Globus pallidus (tissue), 1 donor: ENCODE measurements at regions not wholly inside any gene's neighbourhood (a gene's known extent, or its start where the extent isn't known, plus 50 kb on each side); places are given as distances from the start of the nearest gene placed in this dataset.

Source experiments
- DNase-seq: peaks from one replicate; pipeline ENCODE4 v3.0.0-alpha.2; 2015; ENCODE audit warnings: low spot score

GRCh38 chr4:163875327-163875726, 380.8 kb downstream of the TMA16 start:
- DNase-seq = no peak

- DNase-seq = no peak
Observed at GRCh38 chr4:163878336-163879121, 384.0 kb downstream of the TMA16 start.

GRCh38 chr4:163892417-163892816, 397.9 kb downstream of the TMA16 start:
- DNase-seq = no peak

DNA sequence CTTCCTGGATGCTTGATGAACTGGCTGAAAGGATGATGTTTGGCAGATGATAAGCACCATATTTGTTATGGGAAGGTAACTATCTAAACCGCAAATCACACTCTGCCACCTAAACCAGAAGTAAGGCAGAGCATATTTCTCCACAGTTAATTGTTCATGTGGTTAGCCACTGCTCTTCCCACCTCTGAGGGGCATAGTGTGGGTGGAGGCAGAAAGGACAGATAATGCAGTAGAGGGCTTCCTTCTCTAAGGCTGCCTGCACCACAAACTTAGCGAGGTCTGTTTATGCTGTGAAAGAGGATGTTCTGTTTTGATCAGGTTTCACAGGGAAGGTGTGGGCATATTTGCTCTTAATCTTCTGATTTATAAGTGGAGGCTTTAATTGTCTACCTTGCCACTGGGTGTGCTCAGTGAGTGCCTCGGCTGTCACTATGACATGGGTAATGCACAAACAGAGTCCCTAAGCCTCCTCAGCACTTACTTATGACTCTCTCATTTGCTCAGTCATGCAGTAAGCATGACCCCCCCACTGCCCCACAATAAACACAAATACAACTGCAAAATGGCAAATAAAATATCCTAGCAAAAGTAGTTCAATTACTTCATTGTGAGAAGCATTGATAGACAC, 401.0 kb downstream of the TMA16 start:
- no peak for DNase-seq

DNA sequence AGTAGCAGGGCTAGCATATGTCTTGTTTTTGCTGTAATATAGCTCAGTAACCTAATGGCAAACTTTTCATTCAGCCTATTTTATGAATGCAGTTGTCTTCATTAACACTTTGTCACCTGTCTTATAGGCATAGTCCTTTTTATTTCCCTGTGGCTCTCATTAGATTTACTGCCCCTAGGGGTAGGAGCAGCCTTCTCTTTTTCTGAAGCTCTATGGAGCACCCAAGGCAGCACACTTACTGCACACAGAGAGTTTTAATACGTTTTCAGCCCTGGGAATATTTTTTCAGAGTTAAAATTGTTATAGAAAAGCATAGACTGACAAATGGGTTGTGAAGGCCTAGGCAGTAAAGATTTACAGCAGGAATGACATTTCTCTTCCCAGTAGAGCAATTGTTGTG, 406.8 kb downstream of the TMA16 start:
- no peak for DNase-seq

GRCh38 chr4:163902417-163902816, 407.9 kb downstream of the TMA16 start:
- DNase-seq = no peak

DNA sequence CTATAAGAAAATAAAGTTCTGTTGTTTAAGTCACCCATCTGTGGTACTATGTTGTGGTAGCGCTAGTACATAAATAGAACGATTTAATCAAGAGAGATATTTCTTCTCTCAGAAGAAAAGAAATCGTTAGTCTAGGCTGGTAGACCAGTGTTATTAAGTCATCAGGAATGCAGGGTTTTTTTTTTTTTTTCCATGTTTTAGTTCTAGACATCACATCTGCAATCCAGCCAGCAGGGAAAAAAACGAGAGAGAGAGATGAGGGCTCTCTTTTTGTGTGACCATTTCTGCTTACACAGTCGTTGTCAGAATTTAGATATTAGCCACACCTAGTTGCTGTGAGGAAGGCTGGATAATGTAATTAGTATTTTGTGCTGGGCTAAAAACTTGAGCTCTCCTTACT, 417.4 kb downstream of the TMA16 start:
- no peak for DNase-seq

- peak; percentile 61 for DNase-seq
Observed at GRCh38 chr4:163913571-163913970, 419.1 kb downstream of the TMA16 start.

DNA sequence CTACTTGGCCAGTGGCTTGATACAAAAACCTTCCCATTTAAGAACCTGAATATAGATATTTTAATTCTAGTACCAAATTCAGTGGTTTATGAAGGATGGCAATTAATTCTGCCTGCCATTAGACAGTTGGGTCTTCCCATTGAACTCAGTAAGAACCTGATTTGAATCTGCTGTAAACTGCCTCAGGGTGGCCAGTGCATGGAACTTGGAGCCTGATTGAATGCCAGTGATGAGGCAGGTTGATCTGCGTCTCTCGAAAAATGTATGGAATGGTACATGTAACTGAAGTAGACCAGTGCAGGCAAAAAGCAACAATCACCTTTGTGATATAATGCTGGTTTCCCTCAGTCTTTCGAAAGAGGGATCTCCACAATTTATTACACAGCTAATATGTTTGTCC, 421.4 kb downstream of the TMA16 start:
- DNase-seq = no peak

DNA sequence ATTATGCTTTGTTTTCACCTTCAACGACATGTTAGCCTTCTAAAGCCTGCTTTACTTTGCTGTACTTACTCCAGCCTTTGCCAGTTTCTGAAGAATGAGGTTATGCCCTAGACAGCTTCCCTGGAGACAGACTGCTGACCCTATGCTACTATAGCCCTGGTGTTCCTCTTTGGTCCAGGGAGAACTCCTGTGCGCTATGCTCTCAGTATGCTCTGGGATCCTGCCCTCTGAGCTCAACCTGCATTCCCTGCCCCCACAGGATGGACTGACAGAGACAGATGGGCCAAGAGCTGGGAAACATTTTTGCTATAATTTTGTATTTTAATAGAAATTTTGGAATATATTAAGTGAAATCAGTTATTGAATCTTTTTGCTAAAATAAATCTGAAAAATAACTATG, 425.9 kb downstream of the TMA16 start:
- no peak for DNase-seq

- no peak for DNase-seq
Observed at GRCh38 chr4:163922302-163922701, 427.8 kb downstream of the TMA16 start.

GRCh38 chr4:163923092-163923491, 428.6 kb downstream of the TMA16 start:
- no peak for DNase-seq

DNA sequence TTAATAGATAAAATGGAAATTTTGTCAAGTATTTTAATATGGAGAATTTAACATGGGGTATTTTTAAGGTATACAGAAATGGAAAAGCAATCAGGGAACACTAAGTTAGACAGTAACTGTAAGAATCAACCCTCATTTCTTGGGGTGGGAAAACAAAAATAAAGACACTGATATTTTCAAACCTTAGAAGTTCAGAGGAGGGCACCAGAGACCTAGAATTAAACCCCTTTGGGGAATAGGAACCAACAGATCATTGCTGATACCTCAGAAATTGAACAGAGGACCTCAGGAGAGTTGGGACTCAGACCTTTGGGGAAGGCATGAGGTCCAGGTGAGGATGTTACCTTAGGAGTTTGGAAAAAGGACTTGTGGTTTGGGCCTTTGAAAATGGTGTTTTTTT, 435.6 kb downstream of the TMA16 start:
- peak; percentile 11 for DNase-seq

- DNase-seq = no peak
Observed at GRCh38 chr4:163932504-163932903, 438.0 kb downstream of the TMA16 start.

- DNase-seq = no peak
Observed at GRCh38 chr4:163939597-163939996, 445.1 kb downstream of the TMA16 start.

DNA sequence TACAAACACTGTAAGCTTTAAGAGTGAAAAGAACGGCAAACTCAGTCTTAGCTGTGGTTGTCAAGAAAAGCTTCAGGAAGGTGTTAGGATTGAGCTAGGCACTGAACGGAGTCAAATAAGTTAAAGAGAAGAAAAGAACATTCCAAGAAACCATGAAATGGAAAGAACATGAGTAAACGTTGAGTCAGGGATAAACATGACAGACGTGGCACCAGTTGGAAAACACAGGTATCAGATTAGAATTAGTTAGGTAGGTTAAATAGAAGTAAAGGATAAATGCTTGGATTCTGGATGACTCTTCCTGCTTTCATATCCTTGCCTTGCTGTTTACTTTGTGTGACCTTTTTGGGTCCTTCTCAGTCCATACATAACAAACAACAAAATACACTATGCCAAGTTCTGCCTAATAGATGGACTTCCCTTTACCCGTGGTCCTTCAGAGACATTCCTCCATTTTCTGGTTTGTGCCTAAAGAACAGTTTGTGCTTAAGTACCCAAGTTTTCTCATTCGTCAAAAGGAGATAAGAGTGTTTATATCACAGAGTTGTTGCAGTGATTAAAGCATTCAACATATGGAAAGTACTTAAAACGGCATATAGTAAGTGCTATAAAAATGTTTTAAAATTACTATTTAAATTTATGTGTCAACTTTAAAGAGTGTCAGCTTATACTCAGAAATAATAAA, 446.9 kb downstream of the TMA16 start:
- no peak for DNase-seq

DNA sequence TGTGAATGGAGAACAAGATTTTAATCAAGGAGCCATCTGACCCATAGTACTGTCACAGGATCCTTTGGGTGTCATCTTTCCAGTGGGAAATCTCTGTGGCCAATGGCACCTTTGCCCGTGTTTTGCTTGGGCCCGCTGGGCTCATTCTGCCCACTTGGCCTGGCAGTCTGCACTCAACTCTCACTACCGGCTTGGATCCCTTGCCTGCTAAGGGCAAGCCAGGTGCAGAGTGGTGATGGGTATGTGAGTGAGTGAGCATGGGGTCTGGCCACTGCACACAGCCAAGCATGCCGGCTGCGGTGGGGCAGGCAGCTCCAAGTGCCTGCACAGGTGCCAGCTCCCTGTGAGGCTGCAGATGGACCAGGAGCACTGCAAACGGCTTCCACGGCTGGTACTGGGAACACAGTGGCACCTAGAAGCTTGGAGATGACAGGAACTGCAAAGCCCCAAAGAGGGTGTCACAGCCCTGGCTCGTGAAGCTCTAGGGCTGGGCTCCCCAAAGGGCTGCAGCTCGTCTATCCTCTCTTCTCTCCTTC, 454.5 kb downstream of the TMA16 start:
- DNase-seq = no peak

DNA sequence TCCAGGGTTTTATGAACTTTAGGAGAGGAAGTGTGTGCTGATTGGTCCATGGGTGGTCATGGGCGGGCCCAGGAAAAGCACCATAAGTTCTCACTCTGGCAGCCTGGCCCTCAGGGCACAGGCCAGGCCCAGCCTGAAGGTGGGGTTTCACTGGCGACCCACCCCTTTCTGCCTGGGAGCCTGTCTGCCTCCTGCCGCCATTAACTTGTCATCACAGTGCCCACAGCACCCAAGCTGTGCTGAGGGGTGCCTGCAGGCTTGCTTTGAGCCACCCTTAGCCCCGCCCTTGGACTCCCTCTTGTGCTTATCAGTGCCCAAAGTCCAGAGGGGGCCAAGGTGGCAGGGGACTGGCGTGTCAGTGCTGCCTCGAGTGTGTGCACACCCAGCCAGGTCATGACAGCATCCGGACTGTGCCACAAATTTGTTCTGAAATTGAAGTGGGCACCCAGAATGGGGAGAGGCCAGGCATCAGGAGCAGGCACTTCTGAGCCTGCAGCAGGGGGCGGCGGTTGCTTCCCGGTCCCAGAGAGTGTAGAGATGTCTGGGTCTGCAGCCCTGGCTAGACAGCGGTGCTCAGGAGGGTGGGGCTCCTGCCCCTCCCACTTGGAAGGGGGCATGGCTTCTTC, 455.6 kb downstream of the TMA16 start:
- no peak for DNase-seq

DNA sequence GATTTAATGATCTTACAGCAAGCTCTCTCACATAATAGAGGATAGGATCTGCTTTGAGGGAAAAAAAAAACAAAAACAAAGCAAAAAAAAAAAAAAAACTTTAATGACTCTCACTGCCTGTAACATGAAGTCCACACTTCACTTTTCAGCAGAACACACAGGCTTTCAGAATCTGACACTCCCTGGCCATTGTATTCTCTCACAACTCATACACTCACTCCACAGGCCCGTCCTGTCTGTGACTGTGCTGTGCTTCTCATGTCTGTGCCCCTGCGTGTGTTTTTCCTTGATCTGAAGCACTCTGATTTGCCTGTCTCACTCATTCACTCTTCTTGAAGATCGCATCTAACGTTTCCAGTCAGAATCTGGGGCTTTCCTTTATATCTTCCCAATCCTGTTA, 460.8 kb downstream of the TMA16 start:
- no peak for DNase-seq

GRCh38 chr4:163958751-163959150, 464.3 kb downstream of the TMA16 start:
- no peak for DNase-seq

DNA sequence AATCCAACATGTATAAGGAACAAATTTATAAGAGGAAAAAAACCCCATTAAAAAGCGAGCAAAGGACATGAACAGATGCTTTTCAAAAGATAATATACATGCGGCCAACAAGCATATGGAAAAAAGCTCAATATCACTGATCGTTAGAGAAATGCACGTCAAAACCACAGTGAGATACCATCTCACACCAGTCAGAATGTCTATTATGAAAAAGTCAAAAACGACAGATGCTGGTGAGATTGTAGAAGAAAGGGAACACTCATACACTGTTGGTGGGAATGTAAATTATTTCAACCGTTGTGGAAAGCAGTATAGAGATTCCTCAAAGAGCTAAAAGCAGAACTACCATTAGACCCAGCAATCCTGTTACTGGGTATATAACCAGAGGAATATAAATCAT, 465.4 kb downstream of the TMA16 start:
- no peak for DNase-seq

DNA sequence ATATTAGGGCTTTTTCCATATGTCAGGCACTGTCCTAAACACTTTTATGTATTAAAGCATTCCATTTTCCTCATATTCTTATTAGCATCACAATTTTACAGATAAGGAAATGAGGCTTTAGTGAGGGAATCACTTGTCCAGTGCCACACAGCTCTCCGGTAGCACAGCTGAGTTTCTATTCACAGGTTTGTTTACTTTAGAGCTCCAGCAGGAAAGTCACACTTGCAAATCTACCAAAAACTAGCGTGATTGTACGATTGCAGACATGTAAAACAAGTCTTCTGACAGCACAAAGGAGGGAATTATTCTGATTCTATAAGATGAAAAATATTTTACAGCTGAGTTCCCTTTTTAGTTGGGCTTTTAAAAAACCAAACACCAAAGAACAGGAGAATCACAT, 472.1 kb downstream of the TMA16 start:
- DNase-seq = no peak

- no peak for DNase-seq
Observed at GRCh38 chr4:163967263-163967662, 472.8 kb downstream of the TMA16 start.
